ENCODE measurements at regions not wholly inside any gene's neighbourhood (a gene's known extent, or its start where the extent isn't known, plus 50 kb on each side); places are given as distances from the start of the nearest gene placed in this dataset.

- H3K36me3 ChIP-seq = no peaks in the 10 kb centered on the region
- H3K9me3 ChIP-seq = no peaks in the 10 kb centered on the region
- no peaks in the 10 kb centered on the region for H3K27me3 ChIP-seq
- peak overlapping the region; percentile 10 to 31 for H3K4me3 ChIP-seq
- H3K4me1 ChIP-seq = no peaks in the 10 kb centered on the region
- H3K27ac ChIP-seq = peak overlapping the region; percentile 33
- intact Hi-C loops (cut with DNase I) = no loop called here
- DNase-seq (ENCODE audit: extremely low spot score in 2 of 2) = peak in 1 of 2 donors; percentile 14
- TF ChIP-seq POLR2A (IDR thresholded peaks at IDR 0.05) (no peak), CTCF (IDR thresholded peaks at IDR 0.05) (no peak), POLR2AphosphoS5 (IDR thresholded peaks at IDR 0.05; ENCODE audit: insufficient read depth in 1 of 2, low read depth in 1 of 2) (no peak)
Measured at GRCh38 chr12:130280231-130280630, 57.5 kb upstream of the PIWIL1 start.

- DNase-seq (ENCODE audit: extremely low spot score in 2 of 2) = no peak
- H3K27ac ChIP-seq = peak overlapping the region; percentile 33
- intact Hi-C loops (cut with DNase I) = no loop called here
- H3K27me3 ChIP-seq = no peaks in the 10 kb centered on the region
- no peaks in the 10 kb centered on the region for H3K9me3 ChIP-seq
- no peak for TF ChIP-seq CTCF (IDR thresholded peaks at IDR 0.05)
- TF ChIP-seq POLR2AphosphoS5 (IDR thresholded peaks at IDR 0.05; ENCODE audit: insufficient read depth in 1 of 2, low read depth in 1 of 2) = no peak
- no peak for TF ChIP-seq POLR2A (IDR thresholded peaks at IDR 0.05)
- no peaks in the 10 kb centered on the region for H3K36me3 ChIP-seq
- no peaks in the 10 kb centered on the region for H3K4me1 ChIP-seq
- H3K4me3 ChIP-seq = peak overlapping the region; percentile 10 to 31
Measured at GRCh38 chr12:130280742-130281141, 56.9 kb upstream of the PIWIL1 start.

GRCh38 chr12:130281153-130281799, 56.4 kb upstream of the PIWIL1 start:
- H3K9me3 ChIP-seq = no peaks in the 10 kb centered on the region
- H3K27me3 ChIP-seq = no peaks in the 10 kb centered on the region
- peak overlapping the region in 1 of 2 donors; percentile 31 for H3K4me3 ChIP-seq
- no peaks in the 10 kb centered on the region for H3K36me3 ChIP-seq
- intact Hi-C loops (cut with DNase I) = no loop called here
- peak overlapping the region; percentile 33 for H3K27ac ChIP-seq
- peak in 1 of 2 donors; percentile 79 for DNase-seq (ENCODE audit: extremely low spot score in 2 of 2)
- TF ChIP-seq CTCF (IDR thresholded peaks at IDR 0.05) (peak in 2 of 3 experiments; percentile 28 to 39), POLR2A (IDR thresholded peaks at IDR 0.05) (no peak)
- H3K4me1 ChIP-seq = no peaks in the 10 kb centered on the region

- Histone ChIP-seq H3K4me3 (no peak overlapping the region), H3K27ac (no peak overlapping the region), H3K27me3 (no peaks in the 10 kb centered on the region), H3K9me3 (no peaks in the 10 kb centered on the region), H3K4me1 (no peaks in the 10 kb centered on the region), H3K36me3 (no peaks in the 10 kb centered on the region)
- TF ChIP-seq POLR2A (IDR thresholded peaks at IDR 0.05) (no peak), POLR2AphosphoS5 (IDR thresholded peaks at IDR 0.05; ENCODE audit: insufficient read depth in 1 of 2, low read depth in 1 of 2) (no peak), CTCF (IDR thresholded peaks at IDR 0.05) (no peak)
- intact Hi-C loops (cut with DNase I) = no loop called here
- DNase-seq (ENCODE audit: extremely low spot score in 2 of 2) = peak in 1 of 2 donors; percentile 52
Measured at GRCh38 chr12:130286041-130286440, 51.6 kb upstream of the PIWIL1 start.

GRCh38 chr12:130286741-130287440, 50.8 kb upstream of the PIWIL1 start:
- intact Hi-C loops (cut with DNase I) = no loop called here
- no peak for TF ChIP-seq CTCF (IDR thresholded peaks at IDR 0.05)
- no peak for TF ChIP-seq POLR2AphosphoS5 (IDR thresholded peaks at IDR 0.05; ENCODE audit: insufficient read depth in 1 of 2, low read depth in 1 of 2)
- no peak for TF ChIP-seq POLR2A (IDR thresholded peaks at IDR 0.05)
- no peak overlapping the region for H3K27ac ChIP-seq
- no peaks in the 10 kb centered on the region for H3K4me1 ChIP-seq
- no peaks in the 10 kb centered on the region for H3K36me3 ChIP-seq
- no peaks in the 10 kb centered on the region for H3K27me3 ChIP-seq
- peak in 1 of 2 donors; percentile 49 for DNase-seq (ENCODE audit: extremely low spot score in 2 of 2)
- no peak overlapping the region for H3K4me3 ChIP-seq
- H3K9me3 ChIP-seq = no peaks in the 10 kb centered on the region
